CD4-positive, alpha-beta T cell (primary cell): ENCODE measurements at regions not wholly inside any gene's neighbourhood (a gene's known extent, or its start where the extent isn't known, plus 50 kb on each side); places are given as distances from the start of the nearest gene placed in this dataset.
"Not testable (repeated sequence)": the region's sequence is repeated elsewhere in the genome, so short reads cannot be mapped to it uniquely, and the experiment has no call there.

Experiments used
- ATAC-seq: fragments of 200-7000 bp; cut with Tn5 transposase; one replicate; pipeline ENCODE4 v1.10.0; 2022; ENCODE audit warnings: mild to moderate bottlenecking; ENCODE audit not compliant: poor library complexity
- CTCF ChIA-PET: fragments of 350-600 bp; sonication (Branson Sonifier 250); formaldehyde crosslinking; loops from one replicate; lab custom pipeline; 2021; ENCODE audit warnings: antibody characterized with exemption, inconsistent platforms; lab: Charles Lee
- POLR2A ChIA-PET: fragments of 350-600 bp; sonication (Branson Sonifier 250); formaldehyde crosslinking; loops from one replicate; lab custom pipeline; 2021; ENCODE audit warnings: antibody characterized with exemption, inconsistent platforms; lab: Charles Lee
- DNase-seq, 14 experiments: peaks; one replicate each; pipeline ENCODE4 v3.0.0-alpha.2; 2013 to 2020; ENCODE audit warnings: mixed read lengths in 2 of 14
- H3K27ac ChIP-seq, 2 donors: one replicate each; pipeline versions ENCODE4 v1.5.1 to v1.7.0; 2013; ENCODE audit warnings: low read length in 2 of 2, low read depth in 1 of 2, mild to moderate bottlenecking in 1 of 2
- H3K27me3 ChIP-seq, 2 experiments: 1 replicate in 1 of 2; 2 replicates in 1 of 2; pipeline versions ENCODE4 v1.6.1 to v1.7.0; 2013; ENCODE audit warnings: low read length in 2 of 2, control low read depth in 1 of 2, mild to moderate bottlenecking in 1 of 2, moderate library complexity in 1 of 2; ENCODE audit not compliant: insufficient read depth in 2 of 2, control insufficient read depth in 1 of 2
- H3K36me3 ChIP-seq: one replicate; pipeline ENCODE4 v1.6.1; 2013; ENCODE audit warnings: low read length, control low read depth; ENCODE audit not compliant: insufficient read depth
- H3K4me1 ChIP-seq: one replicate; pipeline ENCODE4 v1.6.1; 2013; ENCODE audit warnings: low read length, control low read depth; ENCODE audit not compliant: insufficient read depth
- H3K4me3 ChIP-seq: one replicate; pipeline ENCODE4 v1.5.1; 2013; ENCODE audit warnings: mild to moderate bottlenecking, low read length, moderate library complexity
- H3K9me3 ChIP-seq, 2 experiments: 1 replicate in 1 of 2; 2 replicates in 1 of 2; pipeline versions ENCODE4 v1.6.1 to v1.7.0; 2013; ENCODE audit warnings: low read length in 2 of 2, mild to moderate bottlenecking in 2 of 2, control low read depth in 1 of 2, moderate library complexity in 1 of 2; ENCODE audit not compliant: control insufficient read depth in 1 of 2, insufficient read depth in 1 of 2
- H3K27ac Mint-ChIP-seq: one replicate; pipeline ENCODE4 v1.8.0; 2020; ENCODE audit warnings: mixed read lengths
- H3K27me3 Mint-ChIP-seq: one replicate; pipeline ENCODE4 v1.8.0; 2021; ENCODE audit warnings: mixed read lengths
- H3K36me3 Mint-ChIP-seq: one replicate; pipeline ENCODE4 v1.8.0; 2021; ENCODE audit warnings: low read depth, mixed read lengths
- H3K4me1 Mint-ChIP-seq: one replicate; pipeline ENCODE4 v1.8.0; 2021; ENCODE audit warnings: low read depth, mixed read lengths
- H3K4me3 Mint-ChIP-seq: one replicate; pipeline ENCODE4 v1.8.0; 2020; ENCODE audit warnings: mild to moderate bottlenecking, mixed read lengths
- H3K9me3 Mint-ChIP-seq: one replicate; pipeline ENCODE4 v1.8.0; 2020; ENCODE audit warnings: mixed read lengths
- CTCF ChIP-seq: fragments of 200-600 bp; IDR thresholded peaks from one replicate; pipeline ENCODE4 v1.8.0; 2022; ENCODE audit warnings: antibody characterized with exemption, mild to moderate bottlenecking
- intact Hi-C, 2 experiments: fragments of 100-400 bp; cut with DNase I in 1 of 2; cut with micrococcal nuclease in 1 of 2; formaldehyde crosslinking; loops; one replicate each; pipeline versions ENCODE4 v1.15.1 to v1.9.0; 2023 to 2025; cut with DNase I, micrococcal nuclease

- Histone ChIP-seq H3K27ac (no peak overlapping the region), H3K4me1 (no peaks in the 10 kb centered on the region), H3K4me3 (no peak overlapping the region), H3K36me3 (no peaks in the 10 kb centered on the region), H3K9me3 (no peaks in the 10 kb centered on the region), H3K27me3 (no peaks in the 10 kb centered on the region)
- DNase-seq = no peak
- H3K4me3 Mint-ChIP-seq = no peak overlapping the region
- intact Hi-C loops = no loop called here
- no peaks in the 10 kb centered on the region for H3K9me3 Mint-ChIP-seq
- H3K27ac Mint-ChIP-seq = no peak overlapping the region
- no peak for TF ChIP-seq CTCF
- H3K36me3 Mint-ChIP-seq = no peaks in the 10 kb centered on the region
- no peaks in the 10 kb centered on the region for H3K4me1 Mint-ChIP-seq
- no peak for ATAC-seq
- ChIA-PET POLR2A (no interaction called here), CTCF (no interaction called here)
- no peaks in the 10 kb centered on the region for H3K27me3 Mint-ChIP-seq
Measured at GRCh38 chrX:81979806-81980515, 778.1 kb downstream of the SH3BGRL start.

DNA sequence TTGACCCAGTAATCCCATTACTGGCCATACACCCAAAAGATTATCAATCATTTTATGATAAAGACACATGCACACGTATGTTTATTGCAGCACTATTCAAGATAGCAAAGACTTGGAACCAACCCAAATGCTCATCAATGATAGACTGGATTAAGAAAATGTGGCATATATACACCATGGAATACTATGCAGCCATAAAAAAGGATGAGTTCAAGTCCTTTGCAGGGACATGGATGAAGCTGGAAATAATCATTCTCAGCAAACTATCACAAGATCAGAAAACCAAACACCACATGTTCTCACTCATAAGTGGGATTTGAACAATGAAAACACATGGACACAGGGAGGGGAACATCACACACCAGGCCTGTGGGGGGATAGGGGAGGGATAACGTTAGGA lies 785.3 kb downstream of the SH3BGRL start:
- not testable (repeated sequence) for H3K36me3 Mint-ChIP-seq, H3K9me3 Mint-ChIP-seq, H3K27ac ChIP-seq

GRCh38 chrX:81996166-81996565 lies 794.3 kb downstream of the SH3BGRL start:
- Histone ChIP-seq H3K4me1 (no peaks in the 10 kb centered on the region), H3K27ac (no peak overlapping the region), H3K4me3 (no peak overlapping the region), H3K9me3 (peaks cover 0 to 7% of the 10 kb centered on the region in 2 experiments), H3K27me3 (no peaks in the 10 kb centered on the region), H3K36me3 (no peaks in the 10 kb centered on the region)
- Mint-ChIP-seq H3K4me3 (no peak overlapping the region), H3K27ac (no peak overlapping the region), H3K4me1 (no peaks in the 10 kb centered on the region), H3K9me3 (no peaks in the 10 kb centered on the region), H3K36me3 (no peaks in the 10 kb centered on the region), H3K27me3 (no peaks in the 10 kb centered on the region)
- DNase-seq (no peak), ATAC-seq (no peak)
- no peak for TF ChIP-seq CTCF
- ChIA-PET CTCF (no interaction called here), POLR2A (no interaction called here)
- intact Hi-C loops = no loop called here

More for the DNA sequence above, 785.3 kb downstream of the SH3BGRL start:
- H3K4me3 ChIP-seq, H3K4me1 ChIP-seq, CTCF ChIA-PET, H3K27me3 Mint-ChIP-seq, ATAC-seq, POLR2A ChIA-PET, intact Hi-C loops, H3K9me3 ChIP-seq, H3K27ac Mint-ChIP-seq, DNase-seq, H3K36me3 ChIP-seq, H3K27me3 ChIP-seq, H3K4me3 Mint-ChIP-seq, H3K4me1 Mint-ChIP-seq: not testable (repeated sequence)
